PC-3 (cell line): ENCODE measurements at regions not wholly inside any gene's neighbourhood (a gene's known extent, or its start where the extent isn't known, plus 50 kb on each side); places are given as distances from the start of the nearest gene placed in this dataset.

ENCODE experiments used
- CTCF ChIP-seq: fragments of 300-600 bp; sonication (generic); conservative IDR thresholded peaks from 2 replicates; pipeline ENCODE4 v1.5.1; 2017; ENCODE audit warnings: antibody characterized with exemption, low read depth, mild to moderate bottlenecking, low read length
- EZH2 ChIP-seq: fragments of 300-600 bp; sonication (generic); IDR thresholded peaks from one replicate; pipeline ENCODE4 v1.6.1; 2017; ENCODE audit warnings: antibody characterized with exemption, mild to moderate bottlenecking, low read length; ENCODE audit not compliant: unreplicated experiment
- EZH2phosphoT487 ChIP-seq: fragments of 300-600 bp; sonication (generic); IDR thresholded peaks from 2 replicates; pipeline ENCODE4 v1.6.1; 2018; ENCODE audit warnings: mild to moderate bottlenecking, antibody characterized with exemption, low read length, borderline replicate concordance

- TF ChIP-seq CTCF (no peak), EZH2 (no peak), EZH2phosphoT487 (no peak)
Observed at GRCh38 chr13:62171697-62172096, 756.0 kb upstream of the PCDH20 start.
